SU-DHL-6 (cell line): ENCODE measurements at regions not wholly inside any gene's neighbourhood (a gene's known extent, or its start where the extent isn't known, plus 50 kb on each side); places are given as distances from the start of the nearest gene placed in this dataset.

ENCODE experiments used
- EZH2phosphoT487 ChIP-seq: fragments of 200-600 bp; sonication (generic), shearing (Covaris generic); conservative IDR thresholded peaks from 2 replicates; pipeline ENCODE4 v1.6.1; 2018; ENCODE audit warnings: mild to moderate bottlenecking, antibody characterized with exemption, low read length, moderate library complexity, mixed read lengths
- TF ChIP-seq, protein P1 (sequence below): fragments of 200-600 bp; sonication (generic); IDR thresholded peaks from one replicate; pipeline ENCODE4 v1.5.1; 2017; ENCODE audit warnings: antibody characterized with exemption, mild to moderate bottlenecking, low read length, moderate library complexity; ENCODE audit not compliant: insufficient read depth, poor library complexity, severe bottlenecking

GRCh38 chr4:60194214-60194613 is 1005.9 kb upstream of the ADGRL3 start:
- TF ChIP-seq, protein P1, sequence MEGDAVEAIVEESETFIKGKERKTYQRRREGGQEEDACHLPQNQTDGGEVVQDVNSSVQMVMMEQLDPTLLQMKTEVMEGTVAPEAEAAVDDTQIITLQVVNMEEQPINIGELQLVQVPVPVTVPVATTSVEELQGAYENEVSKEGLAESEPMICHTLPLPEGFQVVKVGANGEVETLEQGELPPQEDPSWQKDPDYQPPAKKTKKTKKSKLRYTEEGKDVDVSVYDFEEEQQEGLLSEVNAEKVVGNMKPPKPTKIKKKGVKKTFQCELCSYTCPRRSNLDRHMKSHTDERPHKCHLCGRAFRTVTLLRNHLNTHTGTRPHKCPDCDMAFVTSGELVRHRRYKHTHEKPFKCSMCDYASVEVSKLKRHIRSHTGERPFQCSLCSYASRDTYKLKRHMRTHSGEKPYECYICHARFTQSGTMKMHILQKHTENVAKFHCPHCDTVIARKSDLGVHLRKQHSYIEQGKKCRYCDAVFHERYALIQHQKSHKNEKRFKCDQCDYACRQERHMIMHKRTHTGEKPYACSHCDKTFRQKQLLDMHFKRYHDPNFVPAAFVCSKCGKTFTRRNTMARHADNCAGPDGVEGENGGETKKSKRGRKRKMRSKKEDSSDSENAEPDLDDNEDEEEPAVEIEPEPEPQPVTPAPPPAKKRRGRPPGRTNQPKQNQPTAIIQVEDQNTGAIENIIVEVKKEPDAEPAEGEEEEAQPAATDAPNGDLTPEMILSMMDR, result no peak
- TF ChIP-seq EZH2phosphoT487, result no peak
